Stomach (tissue), 8 donors: ENCODE measurements at regions not wholly inside any gene's neighbourhood (a gene's known extent, or its start where the extent isn't known, plus 50 kb on each side); places are given as distances from the start of the nearest gene placed in this dataset.

Experiments used
- DNase-seq, 2 donors: peaks; one replicate each; pipeline versions ENCODE4 v3.0.0 to v3.0.0-alpha.2; 2013 to 2019
- H3K27ac ChIP-seq, 5 donors: fragments of 200-600 bp in 4 of 5; sonication (generic) in 4 of 5; one replicate each; pipeline ENCODE4 v1.5.1; 2013 to 2019; ENCODE audit warnings: mild to moderate bottlenecking in 1 of 5, moderate library complexity in 1 of 5
- H3K27me3 ChIP-seq, 3 donors: fragments of 200-600 bp; sonication (generic); one replicate each; pipeline ENCODE4 v1.5.1; 2017 to 2019; ENCODE audit warnings: mixed run types in 1 of 3
- H3K36me3 ChIP-seq, 4 donors: fragments of 200-600 bp; sonication (generic); 1 replicate in 3 of 4; 2 replicates in 1 of 4; pipeline ENCODE4 v1.5.1; 2016 to 2019
- H3K4me1 ChIP-seq, 4 donors: fragments of 200-600 bp; sonication (generic); one replicate each; pipeline ENCODE4 v1.5.1; 2016 to 2019
- H3K4me3 ChIP-seq, 4 donors: fragments of 200-600 bp; sonication (generic) in 3 of 4; one replicate each; pipeline ENCODE4 v1.5.1; 2016 to 2019; ENCODE audit warnings: mild to moderate bottlenecking in 1 of 4
- H3K9me3 ChIP-seq, 4 donors: fragments of 200-600 bp; sonication (generic); one replicate each; pipeline ENCODE4 v1.5.1; 2016 to 2019
- EP300 ChIP-seq: sonication (generic); formaldehyde crosslinking; IDR thresholded peaks from one replicate; pipeline ENCODE4 v1.6.1; 2017; ENCODE audit warnings: antibody characterized with exemption
- POLR2A ChIP-seq, 4 donors: fragments of 450-650 bp; IDR thresholded peaks; one replicate each; pipeline ENCODE4 v1.6.1; 2016; ENCODE audit warnings: antibody characterized with exemption in 4 of 4, control low read depth in 2 of 4, mild to moderate bottlenecking in 1 of 4, moderate library complexity in 1 of 4
- POLR2AphosphoS5 ChIP-seq, 3 donors: sonication (generic); formaldehyde crosslinking; IDR thresholded peaks; one replicate each; pipeline ENCODE4 v1.6.1; 2016; ENCODE audit warnings: antibody characterized with exemption in 3 of 3
- WGBS, 5 donors: extraction: QIAGEN DNeasy Blood & Tissue Kit in 3 of 5; methylation state at CpG; one replicate each; pipeline versions ENCODE4 v1.1.5 to v1.1.7; 2013 to 2018; 5-methylcytosine and 5-hydroxymethylcytosine counted together
- intact Hi-C: fragments of 100-400 bp; cut with DNase I; formaldehyde crosslinking; loops from one replicate; pipeline ENCODE4 v1.15.1; 2023; ENCODE audit warnings: low total_unique reads
- TF ChIP-seq, protein P1 (sequence below), 7 experiments: fragments of 450-650 bp in 4 of 7; fragments of 200-600 bp in 3 of 7; sonication (generic) in 3 of 7; IDR thresholded peaks; one replicate each; pipeline ENCODE4 v1.5.1; 2016 to 2019; ENCODE audit warnings: antibody characterized with exemption in 7 of 7, control low read depth in 2 of 7, mild to moderate bottlenecking in 1 of 7
- donor health status: healthy with polysubstance abuse.
- donor health status: Bipolar disorder and iron deficiency.
- donor health status: healthy.

DNA sequence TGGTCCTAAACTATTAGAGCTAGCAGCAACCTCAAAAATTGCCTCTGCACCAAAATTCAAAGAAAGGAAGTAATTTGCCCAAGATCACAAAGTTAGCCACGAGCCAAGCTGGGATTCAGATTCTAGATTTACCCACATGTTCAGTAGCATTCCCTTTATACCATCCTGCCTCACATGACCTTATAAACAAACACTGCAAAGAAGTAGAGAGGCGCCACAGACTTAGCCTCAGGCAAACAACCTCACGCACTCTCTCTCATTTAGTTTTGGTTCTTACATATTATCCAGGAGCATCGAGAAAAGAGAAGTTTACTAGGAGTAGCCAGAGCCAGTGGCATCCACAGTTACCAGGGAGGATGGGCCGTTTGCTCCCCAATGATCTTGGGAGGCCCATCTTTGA lies 226.6 kb downstream of the OSR1 start:
- TF ChIP-seq POLR2A (IDR thresholded peaks at IDR 0.05) (no peak), EP300 (no peak), POLR2AphosphoS5 (IDR thresholded peaks at IDR 0.05) (no peak)
- TF ChIP-seq, protein P1, sequence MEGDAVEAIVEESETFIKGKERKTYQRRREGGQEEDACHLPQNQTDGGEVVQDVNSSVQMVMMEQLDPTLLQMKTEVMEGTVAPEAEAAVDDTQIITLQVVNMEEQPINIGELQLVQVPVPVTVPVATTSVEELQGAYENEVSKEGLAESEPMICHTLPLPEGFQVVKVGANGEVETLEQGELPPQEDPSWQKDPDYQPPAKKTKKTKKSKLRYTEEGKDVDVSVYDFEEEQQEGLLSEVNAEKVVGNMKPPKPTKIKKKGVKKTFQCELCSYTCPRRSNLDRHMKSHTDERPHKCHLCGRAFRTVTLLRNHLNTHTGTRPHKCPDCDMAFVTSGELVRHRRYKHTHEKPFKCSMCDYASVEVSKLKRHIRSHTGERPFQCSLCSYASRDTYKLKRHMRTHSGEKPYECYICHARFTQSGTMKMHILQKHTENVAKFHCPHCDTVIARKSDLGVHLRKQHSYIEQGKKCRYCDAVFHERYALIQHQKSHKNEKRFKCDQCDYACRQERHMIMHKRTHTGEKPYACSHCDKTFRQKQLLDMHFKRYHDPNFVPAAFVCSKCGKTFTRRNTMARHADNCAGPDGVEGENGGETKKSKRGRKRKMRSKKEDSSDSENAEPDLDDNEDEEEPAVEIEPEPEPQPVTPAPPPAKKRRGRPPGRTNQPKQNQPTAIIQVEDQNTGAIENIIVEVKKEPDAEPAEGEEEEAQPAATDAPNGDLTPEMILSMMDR (IDR thresholded peaks at IDR 0.05), result no peak
- intact Hi-C loops, result no loop called here
- no peaks in the 10 kb centered on the region for H3K27me3 ChIP-seq
- 60 to 80% (median 74%) methylated on average over 5 of the region's 5 CpGs for WGBS, 5 donors
- H3K4me3 ChIP-seq, result no peak overlapping the region
- no peaks in the 10 kb centered on the region for H3K36me3 ChIP-seq
- no peaks in the 10 kb centered on the region for H3K9me3 ChIP-seq
- no peak for DNase-seq
- no peak overlapping the region for H3K27ac ChIP-seq
- H3K4me1 ChIP-seq, result peaks cover 0 to 12% (median 5%) of the 10 kb centered on the region in 4 donors

DNA sequence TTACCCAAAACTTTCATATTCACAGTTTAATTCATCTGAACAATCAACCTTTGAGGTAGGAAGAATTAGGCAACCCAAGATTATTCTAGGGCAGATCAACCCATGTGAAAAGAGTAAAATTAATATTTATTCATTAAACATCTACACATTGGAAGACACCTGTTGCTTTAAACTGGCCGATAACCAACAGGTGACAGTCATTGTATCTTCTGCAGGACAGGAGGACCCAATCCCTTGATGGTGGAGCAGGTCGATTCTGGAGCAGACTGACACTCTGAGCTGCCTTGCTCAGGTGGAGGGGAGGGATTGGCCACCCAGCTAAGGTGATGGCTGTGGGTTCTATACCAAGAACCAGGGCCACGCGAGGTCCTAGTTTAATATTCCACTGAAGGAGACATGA lies 230.3 kb downstream of the OSR1 start:
- Histone ChIP-seq H3K4me1 (peaks cover 0 to 12% (median 5%) of the 10 kb centered on the region in 4 donors), H3K9me3 (no peaks in the 10 kb centered on the region), H3K27ac (no peak overlapping the region), H3K4me3 (no peak overlapping the region), H3K27me3 (no peaks in the 10 kb centered on the region), H3K36me3 (no peaks in the 10 kb centered on the region)
- intact Hi-C loops, result no loop called here
- TF ChIP-seq EP300 (no peak), POLR2A (IDR thresholded peaks at IDR 0.05) (no peak), POLR2AphosphoS5 (IDR thresholded peaks at IDR 0.05) (no peak)
- TF ChIP-seq, protein P1 (IDR thresholded peaks at IDR 0.05), result no peak
- whole genome bisulfite sequencing, 5 donors, result 62 to 90% (median 76%) methylated on average over 4 of the region's 4 CpGs
- no peak for DNase-seq

DNA sequence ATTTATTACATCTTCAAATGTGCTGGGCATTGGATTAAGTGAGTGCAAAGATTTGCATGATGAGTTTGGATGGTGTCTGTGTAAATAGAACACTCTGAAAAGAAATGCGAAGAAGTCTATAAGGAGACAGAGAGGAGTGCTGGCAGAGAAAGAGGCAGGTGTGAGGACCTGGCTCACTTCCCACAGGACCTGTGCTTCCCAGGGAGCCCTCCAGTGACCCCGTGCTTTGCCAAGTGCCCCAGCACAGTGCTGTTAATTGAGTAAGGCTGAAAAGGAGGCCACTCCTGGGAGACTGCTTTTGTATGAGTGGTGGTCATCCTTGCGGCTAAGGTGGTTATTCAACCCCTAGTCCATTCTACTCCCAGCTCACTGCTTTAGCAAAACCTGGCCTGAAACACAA lies 230.8 kb downstream of the OSR1 start:
- TF ChIP-seq EP300 (no peak), POLR2A (IDR thresholded peaks at IDR 0.05) (no peak), POLR2AphosphoS5 (IDR thresholded peaks at IDR 0.05) (no peak)
- TF ChIP-seq, protein P1 (IDR thresholded peaks at IDR 0.05), result no peak
- intact Hi-C loops, result no loop called here
- 81 to 93% (median 89%) methylated on average over 3 of the region's 3 CpGs for WGBS, 5 donors

DNA sequence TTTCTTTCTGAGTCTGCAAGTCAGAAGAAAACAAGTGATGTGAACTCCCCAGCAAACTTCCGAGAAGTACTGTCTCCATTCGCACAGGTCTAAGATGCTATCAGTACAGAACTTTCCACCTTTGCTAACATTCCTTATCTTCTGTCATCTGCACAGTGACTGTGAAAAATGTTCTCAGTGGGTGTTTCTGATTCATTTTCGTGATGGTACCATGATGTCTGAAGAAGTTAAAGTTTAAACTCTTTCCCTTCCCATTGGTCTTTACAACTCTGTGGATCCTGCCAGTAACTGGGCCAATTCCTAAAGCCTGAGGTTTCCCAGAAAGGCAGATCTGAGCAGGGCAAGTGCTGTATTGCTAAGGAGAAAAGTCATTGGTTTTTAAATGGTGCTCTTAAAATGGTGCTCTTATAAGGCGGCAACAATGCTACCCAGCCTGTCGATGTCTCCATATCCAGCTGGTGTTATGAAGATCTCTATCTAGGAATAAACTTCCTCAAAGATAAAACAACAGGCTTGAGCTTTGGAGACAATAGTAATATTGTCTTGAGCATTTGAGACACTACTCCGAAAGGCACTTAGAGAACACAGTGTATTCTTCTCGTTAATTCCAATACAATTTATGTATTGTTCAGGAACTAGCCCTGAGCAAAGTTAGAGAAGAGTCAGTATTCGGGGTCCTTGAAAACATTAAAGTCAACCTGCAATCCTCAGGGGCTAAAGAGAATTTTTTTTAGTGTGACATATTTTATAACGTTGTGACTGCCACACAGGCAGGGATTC lies 232.3 kb downstream of the OSR1 start:
- 76 to 80% (median 80%) methylated on average over 9 of the region's 9 CpGs for WGBS, 5 donors
- Histone ChIP-seq H3K27ac (no peak overlapping the region), H3K9me3 (no peaks in the 10 kb centered on the region), H3K4me3 (no peak overlapping the region), H3K27me3 (no peaks in the 10 kb centered on the region), H3K4me1 (peaks cover 0 to 9% (median 5%) of the 10 kb centered on the region in 4 donors), H3K36me3 (no peaks in the 10 kb centered on the region)
- intact Hi-C loops, result no loop called here
- DNase-seq, result no peak
- TF ChIP-seq, protein P1 (IDR thresholded peaks at IDR 0.05), result no peak
- TF ChIP-seq EP300 (no peak), POLR2AphosphoS5 (IDR thresholded peaks at IDR 0.05) (no peak), POLR2A (IDR thresholded peaks at IDR 0.05) (no peak)

More for the DNA sequence above, 230.8 kb downstream of the OSR1 start:
- Histone ChIP-seq H3K27me3 (no peaks in the 10 kb centered on the region), H3K9me3 (no peaks in the 10 kb centered on the region), H3K27ac (no peak overlapping the region), H3K4me3 (no peak overlapping the region), H3K4me1 (peaks cover 0 to 12% (median 5%) of the 10 kb centered on the region in 4 donors), H3K36me3 (no peaks in the 10 kb centered on the region)
- DNase-seq, result no peak
